Stimulated activated CD4-positive, alpha-beta T cell treated with anti-CD3 and anti-CD28 coated beads, Interleukin-4, amount 100 ng/mL, for 4 hours (primary cell): ENCODE measurements at regions not wholly inside any gene's neighbourhood (a gene's known extent, or its start where the extent isn't known, plus 50 kb on each side); places are given as distances from the start of the nearest gene placed in this dataset.

ENCODE experiments used
- DNase-seq, 2 experiments: peaks; one replicate each; pipeline ENCODE4 v3.0.0-alpha.2; 2020

DNA sequence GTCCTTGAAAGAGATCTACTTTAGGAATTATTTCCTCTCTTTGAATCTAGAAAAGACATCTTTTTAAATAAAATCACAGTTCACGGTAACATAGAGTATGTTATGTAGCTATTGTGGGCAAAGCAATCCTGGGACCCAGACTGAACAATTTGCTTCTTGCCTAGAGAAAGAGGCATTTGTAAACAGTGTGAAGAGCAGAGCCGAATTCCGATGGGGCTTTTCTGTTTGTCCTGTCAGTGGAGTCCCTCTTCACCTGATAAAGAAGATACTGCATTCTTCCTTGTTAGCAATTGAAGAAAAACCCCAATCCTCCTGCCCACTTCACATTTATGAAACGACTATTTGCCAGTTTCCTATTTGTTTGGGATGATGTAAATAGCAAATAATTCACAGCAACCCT, 462.9 kb downstream of the WDR72 start:
- no peak for DNase-seq

DNA sequence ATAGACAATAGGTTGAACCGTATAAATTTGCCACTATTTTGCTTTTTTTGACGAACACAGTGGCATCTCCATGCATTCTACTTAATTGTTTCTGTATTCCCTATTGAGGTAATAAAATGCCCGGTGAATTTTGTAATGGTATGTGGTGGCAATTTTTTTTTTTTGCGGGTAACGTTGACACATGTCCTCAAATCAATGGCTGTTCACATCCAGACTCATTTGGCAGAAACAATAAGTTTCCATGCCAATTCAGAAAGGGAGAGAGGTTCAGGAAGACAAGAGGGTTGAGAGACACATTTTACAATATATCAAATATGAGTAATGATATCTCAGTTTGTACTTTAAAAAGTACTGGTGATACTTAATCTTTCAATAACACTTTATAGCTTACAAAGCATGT, 463.9 kb downstream of the WDR72 start:
- DNase-seq: no peak

DNA sequence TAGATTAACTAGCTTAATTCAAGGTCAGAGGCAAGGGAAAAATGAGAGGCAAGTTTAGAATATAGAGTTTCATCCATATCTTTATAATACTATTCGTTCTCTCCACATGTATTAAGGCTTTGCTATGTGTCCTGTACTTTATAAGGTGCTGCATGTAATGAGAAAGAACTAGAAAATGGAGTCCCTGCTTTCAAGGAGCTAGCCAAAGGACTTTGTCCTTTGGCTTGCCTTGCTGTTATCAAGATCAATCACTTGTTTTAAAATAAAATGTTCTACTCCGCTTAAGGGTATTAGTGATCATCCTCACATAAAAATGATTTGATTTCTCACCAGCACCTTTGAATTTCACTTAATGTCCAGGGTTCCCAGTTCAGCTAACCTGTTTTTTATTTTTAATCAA, 470.9 kb downstream of the WDR72 start:
- DNase-seq: no peak

DNA sequence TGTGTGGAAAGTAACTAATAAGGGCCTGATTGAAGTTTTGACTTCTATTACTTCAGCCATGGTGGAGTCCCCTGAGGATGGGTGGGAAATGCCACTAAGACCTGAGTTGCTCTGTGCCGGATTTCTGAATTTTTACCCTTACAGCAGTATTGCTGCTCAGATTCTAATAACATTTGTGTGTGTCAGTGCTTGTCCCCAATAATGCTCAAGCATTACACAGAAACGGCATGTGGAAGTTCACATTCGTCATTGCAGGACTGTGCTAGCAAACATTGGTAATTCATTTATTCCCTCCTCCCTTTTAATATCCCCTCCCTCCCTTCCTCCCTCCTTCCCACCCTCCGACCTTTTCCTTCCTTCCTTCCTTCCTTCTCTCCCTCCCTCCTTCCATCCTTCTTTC, 484.5 kb upstream of the ONECUT1 start:
- DNase-seq: no peak

DNA sequence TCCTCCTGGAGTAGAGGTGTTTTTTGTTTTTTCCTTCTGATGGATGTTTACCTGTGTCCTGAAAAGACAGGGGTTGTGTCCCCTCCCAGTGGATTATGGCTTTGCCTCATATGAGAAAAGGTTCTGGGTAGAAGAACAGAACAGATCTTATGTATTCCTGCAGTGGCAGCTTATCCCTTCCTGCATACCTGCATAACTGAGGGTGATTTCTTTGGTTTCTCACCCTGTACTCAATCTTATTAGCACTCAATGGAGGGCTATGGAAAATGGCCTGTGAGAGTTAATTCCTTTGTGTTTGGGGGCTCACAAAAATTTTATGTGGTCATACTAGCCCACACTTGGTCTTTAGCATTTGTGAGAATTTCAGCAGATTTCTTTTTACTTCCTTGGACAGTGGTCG, 482.0 kb upstream of the ONECUT1 start:
- no peak for DNase-seq

DNA sequence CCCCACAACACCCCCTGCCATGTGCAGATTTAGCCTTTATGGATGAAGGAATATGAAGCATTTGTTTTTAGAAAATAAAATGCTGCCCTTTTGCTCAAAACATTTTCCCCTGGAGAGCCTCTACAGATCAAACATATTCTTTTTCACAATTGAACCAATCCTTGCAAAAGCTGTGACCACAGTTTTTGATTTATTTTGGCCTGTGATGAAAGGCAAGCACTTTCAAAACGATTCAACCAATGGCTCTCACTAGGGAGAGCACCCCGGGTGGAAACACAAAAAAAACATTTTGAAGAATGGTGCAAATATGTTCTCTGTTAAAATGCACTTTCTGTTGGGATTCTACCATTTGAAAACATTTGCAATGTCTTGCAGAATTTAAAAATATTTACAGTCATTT, 476.0 kb upstream of the ONECUT1 start:
- no peak for DNase-seq

DNA sequence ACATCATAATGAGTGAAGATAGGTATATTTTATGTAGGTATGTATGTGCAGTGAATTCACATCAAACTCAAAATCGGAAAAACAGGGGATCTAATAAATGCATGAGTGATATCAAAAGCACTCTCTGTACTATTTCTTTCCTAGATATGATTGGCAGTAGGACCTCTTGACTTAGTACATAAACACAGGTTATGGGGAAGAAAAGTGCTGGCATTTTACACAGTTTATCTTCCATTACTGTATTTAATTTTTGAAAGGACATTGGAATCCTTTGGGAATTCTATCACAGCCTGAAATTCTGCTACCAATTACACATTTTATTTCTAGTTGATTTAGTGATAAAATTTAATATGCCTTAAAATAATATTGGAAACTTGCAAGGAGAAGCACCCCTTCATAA, 470.5 kb upstream of the ONECUT1 start:
- DNase-seq: no peak

DNA sequence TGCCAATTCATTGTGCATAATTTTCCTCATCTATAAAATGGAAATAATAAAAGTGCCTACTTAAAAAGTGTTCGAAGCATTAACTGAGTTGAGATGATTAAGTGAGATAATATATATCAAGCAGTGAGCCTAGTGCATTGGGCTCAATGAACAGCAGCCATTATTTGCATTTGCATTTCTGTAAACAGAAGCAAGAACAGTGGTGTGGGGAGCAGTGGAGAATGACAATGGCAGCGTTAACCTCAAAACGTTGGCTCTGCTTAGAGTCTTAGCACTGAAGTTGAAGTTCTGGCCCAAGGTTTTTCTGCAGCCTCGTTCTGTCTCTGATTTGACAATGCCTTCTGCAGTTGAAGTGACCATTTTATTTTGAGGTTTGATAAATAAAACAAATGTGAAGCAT, 466.3 kb upstream of the ONECUT1 start:
- no peak for DNase-seq

DNA sequence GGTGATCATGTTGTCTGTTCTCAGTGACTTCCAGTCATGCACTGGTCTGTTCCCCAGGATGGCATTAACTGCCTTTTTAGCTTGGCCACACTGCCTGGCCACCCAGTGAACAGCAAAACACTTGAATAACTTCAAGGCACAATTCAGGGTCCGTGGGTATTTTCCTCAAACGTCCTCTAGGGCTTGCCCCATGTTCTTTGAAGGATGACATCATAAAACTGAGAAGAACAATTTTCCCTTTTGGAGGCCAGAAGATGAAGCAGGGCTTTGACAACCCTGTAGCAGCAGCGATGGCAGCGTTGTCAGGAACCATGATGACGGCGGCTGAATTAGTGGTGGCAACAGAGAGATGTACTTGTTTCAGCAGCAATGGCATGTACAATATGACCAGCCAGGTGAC, 465.9 kb upstream of the ONECUT1 start:
- no peak for DNase-seq

DNA sequence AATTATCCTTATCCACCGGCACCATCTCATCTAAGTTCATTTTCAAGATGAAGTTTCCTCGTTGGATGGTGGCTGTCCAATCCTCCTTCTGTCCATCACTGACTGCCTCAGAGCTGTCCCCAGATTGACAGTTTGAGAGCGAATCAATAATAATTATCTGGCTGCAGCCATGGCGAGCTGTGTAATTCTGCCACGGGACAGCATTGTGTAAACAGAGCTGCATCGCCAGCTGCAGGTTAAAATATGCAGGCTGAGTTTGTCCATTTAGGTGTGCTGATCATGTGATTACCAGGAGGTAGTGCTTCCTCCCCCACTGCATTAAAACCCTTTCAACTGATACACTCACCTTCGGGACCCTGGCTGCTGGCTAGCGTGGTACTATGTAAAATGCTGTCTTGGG, 461.9 kb upstream of the ONECUT1 start:
- no peak for DNase-seq

DNA sequence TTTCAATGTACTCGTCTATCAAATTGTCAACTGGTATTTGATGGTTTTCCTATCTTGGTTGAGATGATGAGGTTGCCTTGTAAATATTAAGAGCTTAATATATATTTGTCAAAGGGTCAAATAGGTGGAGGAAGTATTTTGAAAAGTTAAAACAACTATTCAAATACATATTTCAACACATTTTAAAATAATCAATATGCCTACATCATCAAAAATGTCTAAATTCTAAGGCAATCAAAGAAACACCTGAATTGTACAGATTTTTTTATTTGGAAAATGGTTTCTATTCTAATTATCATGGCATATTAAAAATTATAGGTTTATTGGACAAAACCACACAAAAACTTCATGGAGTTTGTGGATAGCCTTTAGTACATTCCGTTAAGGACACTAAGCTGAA, 461.4 kb upstream of the ONECUT1 start:
- no peak for DNase-seq

DNA sequence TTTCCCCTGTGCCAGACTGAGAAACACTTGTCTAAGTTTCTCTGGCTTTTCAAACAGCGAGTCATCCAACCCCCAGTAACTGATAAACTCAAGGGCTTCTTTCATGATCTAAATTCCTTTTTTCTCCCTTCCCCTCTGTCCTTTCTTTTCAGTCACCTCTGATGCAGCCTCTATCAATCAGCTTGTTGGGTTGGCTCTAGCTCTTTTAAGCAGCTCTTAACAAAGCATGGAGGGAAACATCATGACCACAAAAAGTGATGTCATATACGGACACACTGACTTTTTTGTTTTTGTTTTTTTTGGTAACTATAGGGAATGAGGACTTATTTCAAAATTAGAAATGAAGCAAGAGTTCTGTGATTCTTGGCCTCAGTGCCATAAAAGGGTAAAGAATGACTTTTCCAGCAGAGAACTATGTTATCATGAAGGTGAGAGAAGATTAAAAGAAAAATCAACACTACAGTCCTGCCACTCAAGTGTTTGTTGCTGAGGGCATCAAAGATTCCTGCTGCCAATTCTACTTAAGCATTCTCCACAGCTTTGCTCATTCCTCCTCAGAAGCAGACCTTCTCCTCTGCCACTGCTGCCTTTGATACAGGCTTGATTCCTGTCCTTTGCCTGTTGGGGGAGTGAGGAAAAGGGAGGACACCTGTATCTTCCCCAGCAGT, 457.0 kb upstream of the ONECUT1 start:
- DNase-seq: no peak

DNA sequence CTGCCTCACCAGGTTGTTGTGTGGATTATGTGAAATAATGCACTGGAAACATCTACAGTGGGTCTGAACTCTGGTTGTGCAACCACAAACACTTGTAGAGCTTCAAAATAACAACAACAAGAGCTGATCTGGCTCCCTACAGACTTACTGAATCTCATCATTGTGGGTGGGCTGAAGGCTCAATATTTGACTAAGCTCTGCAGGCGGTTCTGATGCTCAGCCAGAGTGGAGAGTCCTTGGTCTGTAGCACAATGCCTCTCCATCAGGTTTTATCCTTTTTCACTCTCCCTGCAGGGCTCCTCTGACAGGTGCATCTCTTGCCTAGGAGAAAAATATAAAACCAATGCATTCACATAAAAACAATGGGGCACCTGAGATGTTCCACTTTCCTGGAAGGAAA, 456.3 kb upstream of the ONECUT1 start:
- no peak for DNase-seq

DNA sequence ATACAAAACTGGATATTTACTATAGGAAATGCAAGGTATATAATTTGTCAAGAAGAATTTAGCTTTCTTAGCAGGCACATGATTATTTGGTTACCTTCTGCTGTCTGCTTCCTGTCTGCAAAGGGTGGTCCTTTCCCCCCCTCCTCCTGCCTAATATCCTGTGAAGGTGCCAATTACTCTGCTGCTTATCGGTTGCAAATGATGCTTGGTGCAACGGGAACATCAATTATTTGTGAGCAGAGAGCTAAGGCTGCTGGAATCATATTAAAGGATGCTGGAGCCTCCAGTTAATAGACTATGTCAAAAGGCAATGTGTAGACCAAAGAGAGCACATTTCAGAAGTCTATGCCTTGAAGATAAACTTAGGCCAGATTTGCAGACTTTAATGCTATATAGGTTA, 443.7 kb upstream of the ONECUT1 start:
- no peak for DNase-seq

DNA sequence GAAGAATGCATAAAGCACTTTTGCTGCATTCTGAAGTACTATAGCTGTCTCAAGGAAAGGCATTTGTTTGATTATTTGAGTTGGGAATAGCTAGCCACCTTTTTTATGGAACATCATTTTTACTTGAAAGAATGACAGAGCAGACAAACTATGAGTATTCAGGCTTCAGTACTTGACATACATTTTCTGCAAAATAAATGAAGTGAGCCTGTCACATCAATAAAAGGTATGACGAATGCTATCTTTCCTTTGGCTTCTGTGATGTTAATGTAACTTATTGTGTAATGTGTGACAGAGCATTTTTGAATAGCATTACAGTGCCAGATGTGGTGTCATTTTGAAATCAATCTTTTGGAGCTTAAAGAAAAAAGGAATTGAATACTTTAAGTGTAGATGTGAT, 440.3 kb upstream of the ONECUT1 start:
- DNase-seq: no peak

DNA sequence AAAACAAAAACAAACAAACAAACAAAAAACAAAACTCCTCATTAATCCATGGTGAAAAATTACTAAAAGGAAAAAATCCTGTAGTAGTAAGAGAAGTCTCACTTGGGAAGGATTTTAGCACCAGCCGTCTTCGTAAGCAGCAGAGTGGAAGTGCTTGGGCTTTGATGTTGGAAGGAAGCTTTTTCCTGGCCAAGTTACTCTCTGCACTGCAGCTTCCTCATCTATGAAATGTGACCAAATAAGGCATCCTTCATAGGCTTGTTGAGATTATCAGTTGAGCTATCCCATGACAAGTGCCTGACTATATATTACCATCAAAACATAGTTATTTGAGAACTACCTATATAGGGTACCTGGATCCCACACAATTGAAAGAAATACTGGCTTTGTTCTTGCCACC, 436.4 kb upstream of the ONECUT1 start:
- DNase-seq: no peak

DNA sequence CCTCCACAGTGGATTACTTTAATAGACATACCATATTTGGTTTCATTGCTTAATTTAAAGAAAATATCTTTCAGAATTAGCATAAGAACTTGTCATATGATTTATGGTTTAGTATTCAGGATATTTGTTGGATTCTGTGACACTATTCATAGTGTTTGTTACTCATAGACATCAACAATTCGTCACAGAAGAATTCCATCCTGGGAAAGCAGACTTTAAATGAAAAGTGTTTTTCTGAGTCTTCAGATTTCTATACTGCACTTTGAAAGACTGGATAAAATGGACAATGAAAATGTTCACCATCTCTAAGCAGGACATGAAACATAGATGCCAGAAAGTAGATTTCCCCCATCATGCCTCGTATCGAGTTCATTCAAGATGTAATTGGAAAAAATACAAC, 435.6 kb upstream of the ONECUT1 start:
- no peak for DNase-seq

DNA sequence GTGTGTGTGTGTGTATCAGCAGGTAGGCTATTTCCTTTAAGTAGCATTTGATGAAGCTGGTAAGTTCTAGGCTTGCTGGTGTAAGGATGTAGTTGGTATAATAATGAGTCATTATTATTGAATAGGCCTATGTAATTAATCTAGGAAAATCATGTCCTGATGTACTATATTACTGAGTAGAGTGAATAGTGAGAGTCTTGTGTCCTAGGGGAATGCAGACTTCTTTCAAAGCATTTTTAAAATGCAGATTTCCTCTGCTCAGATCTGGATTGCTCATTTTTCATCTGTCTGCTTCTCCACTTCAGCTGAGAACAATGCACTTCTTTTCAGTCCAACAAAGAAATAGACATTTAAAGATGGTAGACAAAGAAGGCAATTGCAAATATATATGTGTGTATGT, 434.2 kb upstream of the ONECUT1 start:
- no peak for DNase-seq

DNA sequence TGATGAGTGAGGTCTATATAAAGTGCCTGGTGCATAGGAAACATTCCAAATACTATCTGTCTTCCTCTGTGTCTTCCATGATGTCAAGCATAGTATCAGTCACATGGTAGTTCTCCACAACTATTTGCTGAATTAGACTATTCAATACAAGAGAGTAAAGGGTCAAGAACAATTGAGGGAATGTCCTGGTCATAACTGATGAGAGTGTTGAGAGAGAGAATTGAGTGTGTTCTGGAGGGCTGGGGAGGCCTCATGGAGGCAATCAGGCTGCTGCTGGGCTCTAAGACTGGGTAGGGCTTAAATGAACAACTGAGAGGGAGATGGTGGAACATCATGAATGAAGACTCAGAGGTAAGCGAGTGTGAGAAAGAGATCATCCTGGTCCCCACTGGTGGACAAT, 433.7 kb upstream of the ONECUT1 start:
- no peak for DNase-seq

DNA sequence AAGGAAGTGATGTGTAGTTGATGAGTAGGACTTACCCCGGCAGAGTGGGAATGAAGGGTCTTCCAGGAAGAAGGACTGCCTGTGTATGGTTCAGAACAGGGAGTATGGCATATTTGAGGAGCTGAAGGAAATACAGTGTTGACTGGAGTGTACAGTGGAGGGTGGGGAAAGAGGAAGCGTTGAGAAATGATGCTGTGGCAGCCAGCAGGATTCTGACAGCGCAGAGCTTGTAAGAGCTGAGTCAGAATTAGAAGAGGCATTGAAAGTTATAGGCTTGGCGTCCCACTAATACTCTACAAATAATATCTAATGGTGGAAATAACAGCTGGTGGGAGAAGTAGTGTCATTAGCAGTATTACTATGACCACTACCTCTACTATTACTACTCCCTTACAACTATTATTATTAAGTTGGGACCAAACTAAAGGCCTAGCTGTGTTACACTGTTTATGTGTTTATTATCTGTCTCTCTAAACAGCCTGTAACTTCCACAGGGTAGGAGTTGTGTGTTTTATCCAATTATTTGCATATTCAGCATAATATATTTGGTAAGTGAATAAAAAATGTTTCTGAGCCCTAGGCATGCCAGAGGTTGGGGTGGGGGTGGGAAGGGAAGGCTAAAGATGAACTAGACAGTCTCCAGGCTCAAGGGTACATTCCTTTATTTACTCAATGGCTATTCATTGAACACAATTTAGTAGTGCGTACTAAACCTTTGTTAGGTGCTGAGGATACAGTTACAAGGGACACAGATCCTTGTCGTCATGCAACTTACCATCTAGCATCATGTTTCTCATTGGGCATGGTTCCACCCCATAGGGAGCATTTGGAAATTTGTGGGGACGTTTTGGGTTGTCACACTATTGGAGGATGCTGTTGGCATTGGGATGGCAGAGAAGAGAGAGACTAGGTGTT, 428.8 kb upstream of the ONECUT1 start:
- no peak for DNase-seq

DNA sequence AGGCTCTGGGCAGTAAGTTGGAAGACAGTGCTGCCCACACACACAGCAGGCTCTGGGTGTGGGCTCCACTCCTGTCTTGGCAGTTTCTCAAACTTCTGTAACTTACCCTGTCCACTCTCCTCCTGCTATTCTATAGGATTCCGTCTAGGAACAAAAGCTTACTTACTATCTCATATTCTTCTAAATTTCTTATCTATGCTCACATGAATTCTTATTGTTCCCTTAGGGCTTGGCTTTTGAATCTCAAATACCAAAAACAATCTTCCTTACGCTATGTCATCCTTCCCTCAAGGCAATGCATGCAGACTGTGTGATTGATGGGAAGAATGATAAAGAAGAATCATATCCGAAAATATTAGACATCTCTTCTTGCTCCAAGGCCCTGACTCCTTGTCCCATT, 425.9 kb upstream of the ONECUT1 start:
- DNase-seq: no peak

DNA sequence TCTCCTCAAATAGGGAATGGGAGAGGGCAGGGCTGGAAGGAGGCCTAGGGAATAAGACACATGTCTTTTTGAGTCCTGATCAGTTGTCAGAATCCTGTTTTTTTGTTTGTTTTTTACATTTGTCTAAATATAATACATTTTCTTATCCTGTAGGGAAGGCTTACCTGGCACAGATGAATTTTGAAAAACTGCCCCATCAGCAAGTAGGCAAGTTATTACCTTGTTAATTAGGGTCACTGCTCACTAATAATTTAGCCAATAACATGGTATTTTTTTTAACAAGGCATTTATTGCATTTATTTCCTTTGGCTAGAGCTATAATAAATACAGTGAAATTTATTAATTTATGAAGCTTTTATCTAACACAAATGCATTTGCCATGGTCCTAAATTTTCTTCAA, 423.2 kb upstream of the ONECUT1 start:
- no peak for DNase-seq

DNA sequence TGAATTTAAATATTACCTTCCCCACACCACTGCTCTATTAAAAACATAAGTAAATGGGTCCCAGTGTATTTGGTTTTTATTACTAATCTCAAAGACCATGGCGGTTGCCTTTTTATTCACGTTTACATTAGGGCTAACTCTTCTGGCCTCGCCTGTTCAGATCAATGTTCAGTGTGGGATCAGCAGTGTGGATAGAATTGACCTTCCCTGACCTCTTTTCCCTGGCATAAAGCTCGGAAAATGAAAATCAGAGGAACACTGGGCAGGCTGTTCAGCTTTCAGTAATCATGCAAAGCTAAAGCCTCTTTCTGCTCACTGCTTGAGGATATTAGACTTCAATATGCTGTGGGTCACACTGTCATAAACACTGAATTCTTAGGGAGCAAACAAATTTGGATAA, 422.6 kb upstream of the ONECUT1 start:
- DNase-seq: no peak

DNA sequence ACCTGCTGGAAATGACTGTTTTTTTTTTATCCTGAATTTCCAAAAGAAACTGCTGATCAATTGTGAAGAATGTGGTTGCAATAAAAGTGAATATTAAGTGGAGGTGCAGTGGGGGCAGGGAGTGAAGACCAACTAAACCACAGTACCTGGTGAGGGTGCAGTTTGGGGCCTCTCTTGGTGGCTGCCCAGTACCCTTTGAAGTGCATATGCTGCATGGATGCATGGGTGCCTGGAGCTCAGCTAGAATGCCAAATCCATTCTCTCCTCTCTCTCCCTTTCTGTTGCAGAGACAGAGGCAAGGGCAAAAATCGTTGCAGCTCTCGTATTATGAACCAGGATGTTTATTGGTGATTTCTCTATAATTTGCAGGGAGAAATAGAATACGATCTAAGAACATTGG, 420.5 kb upstream of the ONECUT1 start:
- no peak for DNase-seq
